ENCODE measurements at regions not wholly inside any gene's neighbourhood (a gene's known extent, or its start where the extent isn't known, plus 50 kb on each side); places are given as distances from the start of the nearest gene placed in this dataset.

- TF ChIP-seq CTCF (IDR thresholded peaks at IDR 0.05) (no peak), POLR2A (IDR thresholded peaks at IDR 0.05) (no peak)
Observed at GRCh38 chr10:78516756-78517155, 483.1 kb downstream of the RPS24 start.
